Small intestine (tissue), 7 donors: ENCODE measurements at regions not wholly inside any gene's neighbourhood (a gene's known extent, or its start where the extent isn't known, plus 50 kb on each side); places are given as distances from the start of the nearest gene placed in this dataset.

Source experiments
- DNase-seq, 2 donors: peaks; one replicate each; pipeline versions ENCODE4 v3.0.0 to v3.0.0-alpha.2; 2013
- FAIRE-seq: peaks from 2 replicates; lab custom pipeline; 2012; peaks lifted over from hg19 to GRCh38; lab: Jason Lieb, UNC
- H3K27ac ChIP-seq, 3 donors: one replicate each; pipeline ENCODE4 v1.5.1; 2013; ENCODE audit warnings: low read length in 2 of 3, mild to moderate bottlenecking in 2 of 3, control low read depth in 1 of 3, inconsistent platforms in 1 of 3, low read depth in 1 of 3, moderate library complexity in 1 of 3
- H3K27me3 ChIP-seq, 3 donors: one replicate each; pipeline ENCODE4 v1.6.1; 2013; ENCODE audit warnings: low read length in 3 of 3, inconsistent platforms in 1 of 3; ENCODE audit not compliant: control insufficient read depth in 3 of 3, insufficient read depth in 3 of 3
- H3K36me3 ChIP-seq, 3 donors: one replicate each; pipeline ENCODE4 v1.6.1; 2013; ENCODE audit warnings: low read length in 3 of 3, inconsistent platforms in 1 of 3, low read depth in 1 of 3, mild to moderate bottlenecking in 1 of 3, moderate library complexity in 1 of 3; ENCODE audit not compliant: control insufficient read depth in 3 of 3, insufficient read depth in 2 of 3
- H3K4me1 ChIP-seq, 3 donors: one replicate each; pipeline ENCODE4 v1.6.1; 2013; ENCODE audit warnings: low read length in 2 of 3, inconsistent platforms in 1 of 3, low read depth in 1 of 3, mild to moderate bottlenecking in 1 of 3, moderate library complexity in 1 of 3; ENCODE audit not compliant: control insufficient read depth in 3 of 3, insufficient read depth in 2 of 3
- H3K4me3 ChIP-seq, 3 donors: one replicate each; pipeline ENCODE4 v1.5.1; 2013; ENCODE audit warnings: low read length in 3 of 3, control low read depth in 1 of 3, inconsistent platforms in 1 of 3, low read depth in 1 of 3, mild to moderate bottlenecking in 1 of 3, moderate library complexity in 1 of 3
- H3K9me3 ChIP-seq, 2 donors: one replicate each; pipeline ENCODE4 v1.6.1; 2013; ENCODE audit warnings: low read depth in 1 of 2, low read length in 1 of 2; ENCODE audit not compliant: control insufficient read depth in 2 of 2, insufficient read depth in 1 of 2
- WGBS, 3 donors: extraction: QIAGEN DNeasy Blood & Tissue Kit; methylation state at CpG; one replicate each; pipeline ENCODE4 v1.1.7; 2013; 5-methylcytosine and 5-hydroxymethylcytosine counted together
- donor health status: healthy with polysubstance abuse.
- donor health status: control.
- donor health status: control.
- donor health status: Bipolar disorder and iron deficiency.
- donor health status: healthy.

DNA sequence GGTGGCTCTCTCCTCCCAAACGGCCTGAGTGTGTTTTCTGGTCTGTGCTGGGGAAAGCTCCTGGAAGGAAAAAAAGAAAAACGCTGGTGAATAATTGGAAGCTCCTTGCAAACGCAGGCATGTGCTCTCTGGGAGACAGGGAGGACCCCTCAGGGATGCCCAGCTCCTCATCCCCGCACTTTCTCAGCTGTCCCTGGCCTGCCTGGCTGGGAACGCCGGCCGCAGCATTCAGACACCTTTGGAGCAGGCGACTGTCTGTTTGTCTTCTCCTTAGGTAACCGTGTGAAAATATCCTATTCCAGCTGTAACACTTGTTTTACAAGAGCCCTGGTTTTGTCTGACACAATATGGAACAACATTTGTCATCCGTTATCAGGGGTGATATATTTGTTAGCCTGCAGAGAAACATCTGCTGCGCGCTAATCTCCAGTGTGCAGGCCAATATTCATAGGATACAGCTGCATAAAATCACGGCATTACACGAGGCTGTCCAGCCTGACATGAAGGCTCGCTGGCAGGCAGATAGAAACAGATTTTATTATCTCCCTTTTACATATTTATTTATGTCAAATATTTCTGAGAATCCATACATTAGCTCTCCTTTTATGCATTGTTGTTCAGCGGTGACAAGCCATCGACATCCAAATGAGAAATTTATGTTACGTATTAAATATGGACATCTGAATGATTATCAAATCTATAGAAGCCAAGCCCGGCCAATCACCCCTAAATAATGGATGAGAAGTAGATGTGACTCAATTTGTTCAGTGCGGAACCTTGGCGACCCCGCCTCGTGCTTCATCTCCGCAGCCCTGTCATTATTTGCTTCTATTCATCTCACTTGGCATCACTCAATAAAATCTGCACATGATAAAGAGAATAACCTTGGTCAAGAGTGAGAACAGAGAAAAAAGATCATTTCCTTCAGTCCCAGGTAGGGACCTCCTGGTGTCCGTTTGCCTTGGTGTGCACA is 675.1 kb upstream of the SALL3 start:
- DNase-seq (no peak), FAIRE-seq (no peak)
- no peaks in the 10 kb centered on the region for H3K4me1 ChIP-seq

GRCh38 chr18:78305789-78306188 is 673.8 kb upstream of the SALL3 start:
- no peaks in the 10 kb centered on the region for H3K9me3 ChIP-seq
- no peak overlapping the region for H3K4me3 ChIP-seq
- no peaks in the 10 kb centered on the region for H3K27me3 ChIP-seq
- no peak for FAIRE-seq
- DNase-seq: no peak
- no peaks in the 10 kb centered on the region for H3K4me1 ChIP-seq
- no peaks in the 10 kb centered on the region for H3K36me3 ChIP-seq
- no peak overlapping the region for H3K27ac ChIP-seq
- 64 to 73% (median 67%) methylated on average over 6 of the region's 6 CpGs for WGBS, 3 donors

More for the DNA sequence above, 675.1 kb upstream of the SALL3 start:
- no peaks in the 10 kb centered on the region for H3K36me3 ChIP-seq
- no peaks in the 10 kb centered on the region for H3K27me3 ChIP-seq
- no peak overlapping the region for H3K27ac ChIP-seq
- no peaks in the 10 kb centered on the region for H3K9me3 ChIP-seq
- 68 to 75% (median 75%) methylated on average over 25 of the region's 25 CpGs for WGBS, 3 donors
- no peak overlapping the region for H3K4me3 ChIP-seq

DNA sequence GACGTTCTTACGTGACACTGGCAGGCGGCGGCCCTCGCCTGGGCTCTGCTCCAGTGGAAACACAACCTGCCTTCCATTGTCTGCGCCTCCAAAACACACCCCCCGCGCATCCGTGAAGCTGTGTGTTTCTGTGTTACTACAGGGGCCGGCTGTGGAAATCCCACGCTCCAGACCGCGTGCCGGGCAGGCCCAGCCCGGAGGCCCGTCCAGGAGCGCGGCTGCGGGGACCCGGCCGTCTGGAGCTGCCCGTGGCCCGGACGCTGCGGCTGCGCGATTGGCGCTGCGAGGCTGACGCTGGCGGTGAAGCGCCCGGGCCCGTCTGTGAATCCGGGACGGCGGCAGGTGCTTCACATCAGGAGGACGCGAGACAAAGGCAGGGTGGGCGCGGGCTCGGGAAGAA is 670.3 kb upstream of the SALL3 start:
- Histone ChIP-seq H3K36me3 (no peaks in the 10 kb centered on the region), H3K9me3 (peaks cover 0 to 3% of the 10 kb centered on the region in 2 donors), H3K4me3 (no peak overlapping the region), H3K4me1 (no peaks in the 10 kb centered on the region), H3K27me3 (no peaks in the 10 kb centered on the region), H3K27ac (no peak overlapping the region)
- FAIRE-seq (no peak), DNase-seq (no peak)
- WGBS, 3 donors: 70 to 85% (median 82%) methylated on average over 42 of the region's 42 CpGs

DNA sequence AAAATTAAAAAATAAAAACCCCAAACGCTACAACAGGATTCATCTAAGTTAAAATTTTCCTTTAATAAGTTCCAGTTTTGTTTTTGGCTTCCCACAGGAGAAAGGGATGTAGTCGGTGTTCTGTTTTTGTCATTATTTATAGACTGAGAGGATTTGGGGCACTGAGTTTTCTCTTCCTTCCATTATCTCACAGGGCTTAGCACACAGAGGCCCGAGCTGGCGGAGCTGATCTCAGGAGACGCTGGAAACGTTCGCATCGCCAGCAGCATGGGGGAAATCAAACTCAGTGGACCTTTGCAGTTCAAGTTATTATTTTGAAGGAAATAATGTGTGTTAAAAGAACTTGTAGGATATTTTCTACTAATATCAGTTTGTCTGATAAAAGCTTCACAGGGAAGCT is 669.7 kb upstream of the SALL3 start:
- Histone ChIP-seq H3K27ac (no peak overlapping the region), H3K4me3 (no peak overlapping the region), H3K36me3 (no peaks in the 10 kb centered on the region), H3K4me1 (no peaks in the 10 kb centered on the region), H3K9me3 (peaks cover 0 to 3% of the 10 kb centered on the region in 2 donors), H3K27me3 (no peaks in the 10 kb centered on the region)
- DNase-seq (no peak), FAIRE-seq (no peak)
- WGBS, 3 donors: 72 to 83% (median 75%) methylated on average over 8 of the region's 8 CpGs

- H3K27ac ChIP-seq: no peak overlapping the region
- H3K4me1 ChIP-seq: no peaks in the 10 kb centered on the region
- no peaks in the 10 kb centered on the region for H3K36me3 ChIP-seq
- H3K27me3 ChIP-seq: no peaks in the 10 kb centered on the region
- no peaks in the 10 kb centered on the region for H3K9me3 ChIP-seq
- 86 to 92% (median 91%) methylated on average over 15 of the region's 15 CpGs for WGBS, 3 donors
- no peak overlapping the region for H3K4me3 ChIP-seq
- no peak for DNase-seq
- FAIRE-seq: no peak
These were observed 660.4 kb upstream of the SALL3 start for GRCh38 chr18:78319264-78319663.

GRCh38 chr18:78319961-78320360 is 659.7 kb upstream of the SALL3 start:
- Histone ChIP-seq H3K27me3 (no peaks in the 10 kb centered on the region), H3K4me1 (no peaks in the 10 kb centered on the region), H3K27ac (no peak overlapping the region), H3K4me3 (no peak overlapping the region), H3K9me3 (no peaks in the 10 kb centered on the region), H3K36me3 (no peaks in the 10 kb centered on the region)
- DNase-seq: no peak
- no peak for FAIRE-seq
- WGBS, 3 donors: 80 to 86% (median 85%) methylated on average over 10 of the region's 10 CpGs

DNA sequence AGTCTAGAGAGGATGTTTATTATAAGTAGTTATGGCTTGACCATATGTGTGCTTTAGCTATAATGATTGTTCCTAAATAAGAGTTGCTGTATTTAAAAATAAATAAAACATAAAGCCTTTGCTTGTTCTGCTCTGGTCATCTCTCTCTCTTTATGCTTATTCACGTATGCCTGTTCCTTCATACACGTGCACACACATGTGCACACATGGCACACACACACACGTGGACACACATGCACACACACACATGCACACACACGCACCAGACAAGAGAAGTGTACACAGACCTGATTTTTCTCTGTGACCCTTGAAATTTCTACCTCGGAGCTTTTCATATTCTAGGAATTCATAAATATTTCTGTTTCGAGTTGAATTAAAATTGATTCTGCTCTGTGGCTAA is 658.2 kb upstream of the SALL3 start:
- 67 to 82% (median 73%) methylated on average over 6 of the region's 6 CpGs for WGBS, 3 donors
- no peak overlapping the region for H3K27ac ChIP-seq
- DNase-seq: no peak
- no peaks in the 10 kb centered on the region for H3K4me1 ChIP-seq
- H3K27me3 ChIP-seq: no peaks in the 10 kb centered on the region
- H3K4me3 ChIP-seq: no peak overlapping the region
- H3K9me3 ChIP-seq: no peaks in the 10 kb centered on the region
- no peaks in the 10 kb centered on the region for H3K36me3 ChIP-seq
- FAIRE-seq: no peak

- no peak overlapping the region for H3K4me3 ChIP-seq
- WGBS, 3 donors: 63 to 86% (median 76%) methylated on average over 14 of the region's 14 CpGs
- DNase-seq: no peak
- H3K4me1 ChIP-seq: no peaks in the 10 kb centered on the region
- no peak for FAIRE-seq
- no peaks in the 10 kb centered on the region for H3K27me3 ChIP-seq
- no peak overlapping the region for H3K27ac ChIP-seq
- no peaks in the 10 kb centered on the region for H3K36me3 ChIP-seq
- H3K9me3 ChIP-seq: no peaks in the 10 kb centered on the region
These were observed 656.0 kb upstream of the SALL3 start for GRCh38 chr18:78323453-78324197.
